ENCODE measurements at regions not wholly inside any gene's neighbourhood (a gene's known extent, or its start where the extent isn't known, plus 50 kb on each side); places are given as distances from the start of the nearest gene placed in this dataset.
"Not testable (repeated sequence)": the region's sequence is repeated elsewhere in the genome, so short reads cannot be mapped to it uniquely, and the experiment has no call there.

GRCh38 chr12:45490232-45490881 is 239.1 kb upstream of the ARID2 start:
- DNase-seq: no peak

- no peak for DNase-seq
These were observed 235.2 kb upstream of the ARID2 start for GRCh38 chr12:45494279-45494678.

GRCh38 chr12:45498645-45499044 is 230.9 kb upstream of the ARID2 start:
- no peak for DNase-seq

GRCh38 chr12:45502481-45503128 is 226.9 kb upstream of the ARID2 start:
- DNase-seq: no peak

- DNase-seq: no peak
These were observed 225.6 kb upstream of the ARID2 start for GRCh38 chr12:45503899-45504298.

GRCh38 chr12:45504316-45505010 is 225.0 kb upstream of the ARID2 start:
- no peak for DNase-seq

- DNase-seq: peak; percentile 6
These were observed 220.3 kb upstream of the ARID2 start for GRCh38 chr12:45509187-45509586.

GRCh38 chr12:45509621-45510020 is 219.9 kb upstream of the ARID2 start:
- no peak for DNase-seq

- no peak for DNase-seq
These were observed 212.1 kb upstream of the ARID2 start for GRCh38 chr12:45517381-45517780.

- peak; percentile 74 for DNase-seq
These were observed 210.9 kb upstream of the ARID2 start for GRCh38 chr12:45518291-45519235.

GRCh38 chr12:45522227-45522626 is 207.3 kb upstream of the ARID2 start:
- no peak for DNase-seq

- not testable (repeated sequence) for DNase-seq
These were observed 202.7 kb upstream of the ARID2 start for GRCh38 chr12:45526823-45527222.

- no peak for DNase-seq
These were observed 197.4 kb upstream of the ARID2 start for GRCh38 chr12:45532113-45532512.

- no peak for DNase-seq
These were observed 193.8 kb upstream of the ARID2 start for GRCh38 chr12:45535610-45536180.

GRCh38 chr12:45536284-45536683 is 193.2 kb upstream of the ARID2 start:
- no peak for DNase-seq

GRCh38 chr12:45540661-45541341 is 188.7 kb upstream of the ARID2 start:
- no peak for DNase-seq

- DNase-seq: peak; percentile 80
These were observed 185.6 kb upstream of the ARID2 start for GRCh38 chr12:45543887-45544286.

- no peak for DNase-seq
These were observed 183.0 kb upstream of the ARID2 start for GRCh38 chr12:45546545-45546944.

- DNase-seq: no peak
These were observed 182.4 kb upstream of the ARID2 start for GRCh38 chr12:45547132-45547531.

GRCh38 chr12:45547822-45548221 is 181.7 kb upstream of the ARID2 start:
- DNase-seq: no peak

GRCh38 chr12:45548426-45548825 is 181.1 kb upstream of the ARID2 start:
- DNase-seq: no peak

- no peak for DNase-seq
These were observed 180.1 kb upstream of the ARID2 start for GRCh38 chr12:45549337-45549902.
